H9 (cell line): ENCODE measurements at regions not wholly inside any gene's neighbourhood (a gene's known extent, or its start where the extent isn't known, plus 50 kb on each side); places are given as distances from the start of the nearest gene placed in this dataset.

ENCODE experiments used
- DNase-seq: peaks from one replicate; pipeline ENCODE4 v3.0.0-alpha.2; 2017
- H2AFZ ChIP-seq: one replicate; pipeline ENCODE4 v1.6.1; 2013; ENCODE audit warnings: mild to moderate bottlenecking, low read length, control low read depth, moderate library complexity
- H2AK5ac ChIP-seq: 2 replicates; pipeline ENCODE4 v1.6.1; 2013; ENCODE audit warnings: low read length, control low read depth, mixed read lengths; ENCODE audit not compliant: insufficient read length
- H2BK120ac ChIP-seq: one replicate; pipeline ENCODE4 v1.6.1; 2013; ENCODE audit warnings: low read depth, mild to moderate bottlenecking, low read length, control low read depth, inconsistent platforms; ENCODE audit not compliant: poor library complexity, severe bottlenecking
- H2BK12ac ChIP-seq: 2 replicates; pipeline ENCODE4 v1.6.1; 2013; ENCODE audit warnings: low read length, control low read depth, mixed read lengths, low read depth; ENCODE audit not compliant: insufficient read length
- H2BK15ac ChIP-seq: 2 replicates; pipeline ENCODE4 v1.6.1; 2013; ENCODE audit warnings: low read depth, low read length, control low read depth
- H2BK20ac ChIP-seq: one replicate; pipeline ENCODE4 v1.6.1; 2013; ENCODE audit warnings: low read depth, mild to moderate bottlenecking, low read length, control low read depth, inconsistent platforms; ENCODE audit not compliant: poor library complexity, severe bottlenecking
- H2BK5ac ChIP-seq: 2 replicates; pipeline ENCODE4 v1.6.1; 2013; ENCODE audit warnings: low read length, control low read depth, mixed read lengths; ENCODE audit not compliant: insufficient read length
- H3K14ac ChIP-seq: 2 replicates; pipeline ENCODE4 v1.6.1; 2013; ENCODE audit warnings: low read length, control low read depth; ENCODE audit not compliant: insufficient read depth
- H3K18ac ChIP-seq: 2 replicates; pipeline ENCODE4 v1.6.1; 2013; ENCODE audit warnings: low read depth, mild to moderate bottlenecking, mixed read lengths, low read length, control low read depth; ENCODE audit not compliant: insufficient read length
- H3K23ac ChIP-seq: 2 replicates; pipeline ENCODE4 v1.6.1; 2013; ENCODE audit warnings: low read length, control low read depth, mixed read lengths, low read depth; ENCODE audit not compliant: insufficient read length
- H3K23me2 ChIP-seq: 2 replicates; pipeline ENCODE4 v1.6.1; 2013; ENCODE audit warnings: low read depth, mild to moderate bottlenecking, mixed read lengths, low read length, control low read depth; ENCODE audit not compliant: insufficient read length, poor library complexity, severe bottlenecking
- H3K27ac ChIP-seq: 2 replicates; pipeline ENCODE4 v1.5.1; 2013; ENCODE audit warnings: low read length, control low read depth, mixed read lengths, low read depth; ENCODE audit not compliant: insufficient read length
- H3K27me3 ChIP-seq: 2 replicates; pipeline ENCODE4 v1.6.1; 2013; ENCODE audit warnings: low read length, control low read depth, inconsistent platforms; ENCODE audit not compliant: insufficient read depth
- H3K4ac ChIP-seq: 2 replicates; pipeline ENCODE4 v1.6.1; 2013; ENCODE audit warnings: low read depth, mild to moderate bottlenecking, control low read depth, inconsistent platforms, low read length, moderate library complexity
- H3K4me1 ChIP-seq: 2 replicates; pipeline ENCODE4 v1.6.1; 2013; ENCODE audit warnings: low read length, control low read depth, inconsistent platforms; ENCODE audit not compliant: insufficient read depth
- H3K4me2 ChIP-seq: 2 replicates; pipeline ENCODE4 v1.6.1; 2013; ENCODE audit warnings: low read length, control low read depth, mixed read lengths; ENCODE audit not compliant: insufficient read length, insufficient read depth
- H3K56ac ChIP-seq: 2 replicates; pipeline ENCODE4 v1.6.1; 2013; ENCODE audit warnings: low read depth, mild to moderate bottlenecking, mixed read lengths, low read length, control low read depth; ENCODE audit not compliant: insufficient read length
- H3K79me1 ChIP-seq: 2 replicates; pipeline ENCODE4 v1.6.1; 2013; ENCODE audit warnings: low read depth, mild to moderate bottlenecking, moderate library complexity, low read length, control low read depth, inconsistent platforms; ENCODE audit not compliant: insufficient read depth, poor library complexity, severe bottlenecking
- H3K79me2 ChIP-seq: 2 replicates; pipeline ENCODE4 v1.6.1; 2013; ENCODE audit warnings: low read length, control low read depth, inconsistent platforms; ENCODE audit not compliant: insufficient read depth
- H3K9ac ChIP-seq: 2 replicates; pipeline ENCODE4 v1.6.1; 2013; ENCODE audit warnings: low read length, control low read depth, mixed read lengths; ENCODE audit not compliant: insufficient read length; ENCODE audit errors: extremely low read depth
- H3K9me3 ChIP-seq: one replicate; pipeline ENCODE4 v1.6.1; 2013; ENCODE audit warnings: low read depth, low read length, inconsistent platforms; ENCODE audit not compliant: control insufficient read depth
- H3T11ph ChIP-seq: one replicate; pipeline ENCODE4 v1.6.1; 2013; ENCODE audit warnings: mild to moderate bottlenecking, low read length, control low read depth, inconsistent platforms
- H4K20me1 ChIP-seq: one replicate; pipeline ENCODE4 v1.6.1; 2013; ENCODE audit not compliant: control insufficient read depth, insufficient read length, insufficient read depth
- H4K5ac ChIP-seq: 2 replicates; pipeline ENCODE4 v1.6.1; 2013; ENCODE audit warnings: low read depth, mild to moderate bottlenecking, mixed read lengths, low read length, control low read depth; ENCODE audit not compliant: insufficient read length
- H4K8ac ChIP-seq: replicated peaks from 2 replicates; pipeline ENCODE4 v1.6.1; 2013; ENCODE audit warnings: low read length, control low read depth, mixed read lengths, low read depth; ENCODE audit not compliant: insufficient read length
- H4K91ac ChIP-seq: 2 replicates; pipeline ENCODE4 v1.6.1; 2013; ENCODE audit warnings: low read depth, mild to moderate bottlenecking, moderate library complexity, mixed read lengths, low read length, control low read depth; ENCODE audit not compliant: insufficient read length
- H3K27ac Mint-ChIP-seq, 3 experiments: 2 replicates in 2 of 3; 3 replicates in 1 of 3; pipeline ENCODE4 v1.8.0; 2020 to 2021; ENCODE audit warnings: mixed read lengths in 3 of 3, mild to moderate bottlenecking in 1 of 3, moderate library complexity in 1 of 3
- H3K27me3 Mint-ChIP-seq: 2 replicates; pipeline ENCODE4 v1.8.0; 2021; ENCODE audit warnings: low read depth, mild to moderate bottlenecking, moderate library complexity, mixed read lengths
- H3K36me3 Mint-ChIP-seq, 3 experiments: 2 replicates in 2 of 3; 3 replicates in 1 of 3; pipeline ENCODE4 v1.8.0; 2020 to 2021; ENCODE audit warnings: low read depth in 3 of 3, mixed read lengths in 3 of 3; ENCODE audit not compliant: insufficient read depth in 1 of 3
- H3K4me1 Mint-ChIP-seq, 2 experiments: 2 replicates each; pipeline ENCODE4 v1.8.0; 2020; ENCODE audit warnings: mixed read lengths in 2 of 2
- H3K4me3 Mint-ChIP-seq, 2 experiments: 2 replicates in 1 of 2; 3 replicates in 1 of 2; pipeline ENCODE4 v1.8.0; 2020 to 2021; ENCODE audit warnings: mild to moderate bottlenecking in 2 of 2, mixed read lengths in 2 of 2, moderate library complexity in 1 of 2
- H3K9me3 Mint-ChIP-seq, 2 experiments: 2 replicates in 1 of 2; 3 replicates in 1 of 2; pipeline ENCODE4 v1.8.0; 2020; ENCODE audit warnings: mild to moderate bottlenecking in 2 of 2, mixed read lengths in 2 of 2, moderate library complexity in 1 of 2
- CTCF ChIP-seq: fragments of 200-600 bp; sonication (generic); conservative IDR thresholded peaks from 3 replicates; pipeline ENCODE4 v1.8.0; 2021; ENCODE audit warnings: antibody characterized with exemption, mild to moderate bottlenecking
- WGBS: extraction: QIAGEN DNeasy Blood & Tissue Kit; methylation state at CpG from one replicate; pipeline ENCODE4 v1.1.7; 2013; ENCODE audit warnings: missing lambda C conversion rate, low lambda C conversion rate, mixed read lengths; ENCODE audit not compliant: insufficient read length; ENCODE audit errors: extremely low coverage; 5-methylcytosine and 5-hydroxymethylcytosine counted together

- H3K79me1 ChIP-seq, result no peaks in the 10 kb centered on the region
- Mint-ChIP-seq H3K4me3 (no peak overlapping the region), H3K27me3 (peaks cover 2% of the 10 kb centered on the region; the same call in 1 of the 2 replicates), H3K9me3 (peaks cover 3 to 7% of the 10 kb centered on the region in 2 experiments; a peak in 2 of 5 replicates), H3K27ac (no peak overlapping the region), H3K36me3 (peaks cover 0 to 1% (median 0%) of the 10 kb centered on the region in 3 experiments; a peak in 2 of 7 replicates), H3K4me1 (no peaks in the 10 kb centered on the region)
- no peak for TF ChIP-seq CTCF
- H3K79me2 ChIP-seq, result no peaks in the 10 kb centered on the region
- no peak overlapping the region for H3K14ac ChIP-seq
- no peak overlapping the region for H3K4me2 ChIP-seq
- no CpG with 5 or more reads among the region's 12 CpGs for WGBS
- no peak for DNase-seq
- H2AK5ac ChIP-seq, result no peak overlapping the region
- no peaks in the 10 kb centered on the region for H3K27me3 ChIP-seq
- no peaks in the 10 kb centered on the region for H3K9me3 ChIP-seq
- no peak overlapping the region for H3K4ac ChIP-seq
- no peak overlapping the region for H3K23ac ChIP-seq
- no peak overlapping the region for H4K8ac ChIP-seq
- no peak overlapping the region for H3K56ac ChIP-seq
- no peak overlapping the region for H2BK5ac ChIP-seq
- no peak overlapping the region for H2BK15ac ChIP-seq
- H3K27ac ChIP-seq, result no peak overlapping the region
- no peak overlapping the region for H4K5ac ChIP-seq
- no peaks in the 10 kb centered on the region for H3K4me1 ChIP-seq
- no peak overlapping the region for H2BK12ac ChIP-seq
- no peak overlapping the region for H3T11ph ChIP-seq
- H2BK20ac ChIP-seq, result no peak overlapping the region
- no peaks in the 10 kb centered on the region for H3K23me2 ChIP-seq
- H2AFZ ChIP-seq, result no peak overlapping the region
- H2BK120ac ChIP-seq, result no peak overlapping the region
- H4K91ac ChIP-seq, result no peak overlapping the region
- H4K20me1 ChIP-seq, result no peaks in the 10 kb centered on the region
- H3K18ac ChIP-seq, result no peak overlapping the region
- H3K9ac ChIP-seq, result no peak overlapping the region
These were observed 109.6 kb upstream of the SLC14A2 start for GRCh38 chr18:45505497-45506206.
